ENCODE measurements at regions not wholly inside any gene's neighbourhood (a gene's known extent, or its start where the extent isn't known, plus 50 kb on each side); places are given as distances from the start of the nearest gene placed in this dataset.
"Not testable (repeated sequence)": the region's sequence is repeated elsewhere in the genome, so short reads cannot be mapped to it uniquely, and the experiment has no call there.

DNA sequence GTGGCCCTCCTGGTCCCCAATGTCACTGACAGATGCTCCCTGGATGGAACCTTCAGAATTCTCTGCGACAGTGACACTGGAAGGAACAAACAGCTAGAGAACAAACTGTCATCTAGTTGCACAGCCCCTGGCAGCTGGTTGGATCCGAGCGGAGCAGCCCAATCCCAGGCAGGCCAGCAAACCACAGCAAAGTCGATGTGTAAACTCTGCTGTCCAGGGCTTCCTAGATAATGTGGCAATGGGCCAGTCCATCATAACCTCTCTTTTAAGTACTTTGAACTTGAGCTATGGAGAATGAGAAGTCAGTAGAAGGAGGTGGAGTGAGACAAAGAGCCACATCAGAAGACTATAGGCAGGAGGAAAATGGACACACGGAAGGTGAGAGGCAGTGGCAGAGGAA, 323.0 kb downstream of the CBLN1 start:
- no peak overlapping the region for H3K27ac Mint-ChIP-seq
- H3K4me3 Mint-ChIP-seq = no peak overlapping the region
- no peaks in the 10 kb centered on the region for H3K27me3 Mint-ChIP-seq
- peaks cover 6% of the 10 kb centered on the region for H3K9me3 Mint-ChIP-seq
- no peaks in the 10 kb centered on the region for H3K36me3 Mint-ChIP-seq (ENCODE audit: low read depth)
- no peak for ATAC-seq (replicated peaks)
- H3K4me1 Mint-ChIP-seq = no peaks in the 10 kb centered on the region

GRCh38 chr16:48956620-48957019, 325.0 kb downstream of the CBLN1 start:
- no peak overlapping the region for H3K27ac Mint-ChIP-seq
- H3K4me1 Mint-ChIP-seq = no peaks in the 10 kb centered on the region
- H3K4me3 Mint-ChIP-seq = no peak overlapping the region
- no peak for ATAC-seq (replicated peaks)
- H3K27me3 Mint-ChIP-seq = no peaks in the 10 kb centered on the region
- no peaks in the 10 kb centered on the region for H3K36me3 Mint-ChIP-seq (ENCODE audit: low read depth)
- peaks cover 6% of the 10 kb centered on the region for H3K9me3 Mint-ChIP-seq

DNA sequence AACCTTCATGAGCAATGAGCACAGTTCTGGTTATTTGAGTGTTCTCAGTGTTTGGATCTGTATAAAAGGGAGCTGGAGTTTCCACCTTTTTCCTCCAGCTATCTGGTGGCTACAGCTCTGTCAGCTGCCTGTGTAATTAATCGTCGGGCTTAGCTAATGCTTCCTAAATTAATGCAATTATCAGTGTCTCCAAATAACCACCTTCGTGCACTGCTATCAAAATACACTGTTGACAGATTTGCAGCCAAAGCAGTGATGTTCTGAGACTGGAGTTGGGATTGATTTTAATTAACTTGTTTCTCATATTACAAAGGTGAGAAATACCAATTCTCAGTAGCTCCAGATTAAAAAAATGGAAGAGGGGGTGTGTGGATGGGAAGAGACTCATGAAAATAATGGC, 325.8 kb downstream of the CBLN1 start:
- no peaks in the 10 kb centered on the region for H3K27me3 Mint-ChIP-seq
- H3K4me3 Mint-ChIP-seq = no peak overlapping the region
- no peaks in the 10 kb centered on the region for H3K36me3 Mint-ChIP-seq (ENCODE audit: low read depth)
- ATAC-seq (replicated peaks) = no peak
- H3K4me1 Mint-ChIP-seq = no peaks in the 10 kb centered on the region
- peaks cover 1% of the 10 kb centered on the region for H3K9me3 Mint-ChIP-seq
- H3K27ac Mint-ChIP-seq = no peak overlapping the region

GRCh38 chr16:48951621-48952125, 330.0 kb downstream of the CBLN1 start:
- H3K36me3 Mint-ChIP-seq (ENCODE audit: low read depth); H3K27ac Mint-ChIP-seq; H3K27me3 Mint-ChIP-seq; H3K4me3 Mint-ChIP-seq; H3K9me3 Mint-ChIP-seq; ATAC-seq (replicated peaks); H3K4me1 Mint-ChIP-seq: not testable (repeated sequence)

DNA sequence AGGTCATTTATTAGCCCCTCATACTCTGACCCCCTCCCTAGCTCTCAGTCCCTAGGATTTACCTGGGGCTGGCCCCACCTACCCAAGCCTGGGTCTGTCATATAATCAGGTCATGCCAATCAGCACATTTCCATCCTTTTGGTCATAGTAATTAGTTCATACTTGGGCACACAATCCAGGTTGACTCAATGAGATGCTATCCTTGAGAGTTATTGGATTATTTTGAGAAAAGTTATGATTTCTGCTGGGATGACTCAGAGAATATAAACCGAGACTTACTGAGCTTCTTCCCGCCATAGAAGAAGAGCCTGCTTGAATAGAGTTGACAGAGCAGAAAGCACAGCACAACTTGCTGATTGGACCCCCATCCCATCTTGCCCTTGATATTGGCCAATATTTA, 331.5 kb downstream of the CBLN1 start:
- peaks cover 10% of the 10 kb centered on the region for H3K9me3 Mint-ChIP-seq
- H3K4me1 Mint-ChIP-seq = no peaks in the 10 kb centered on the region
- no peaks in the 10 kb centered on the region for H3K36me3 Mint-ChIP-seq (ENCODE audit: low read depth)
- no peaks in the 10 kb centered on the region for H3K27me3 Mint-ChIP-seq
- no peak overlapping the region for H3K4me3 Mint-ChIP-seq
- H3K27ac Mint-ChIP-seq = no peak overlapping the region
- ATAC-seq (replicated peaks) = no peak

GRCh38 chr16:48949636-48950035, 332.0 kb downstream of the CBLN1 start:
- Mint-ChIP-seq H3K27ac (no peak overlapping the region), H3K4me3 (no peak overlapping the region), H3K4me1 (no peaks in the 10 kb centered on the region), H3K9me3 (peaks cover 11% of the 10 kb centered on the region), H3K27me3 (no peaks in the 10 kb centered on the region), H3K36me3 (ENCODE audit: low read depth) (no peaks in the 10 kb centered on the region)
- no peak for ATAC-seq (replicated peaks)

GRCh38 chr16:48948911-48949310, 332.7 kb downstream of the CBLN1 start:
- Mint-ChIP-seq H3K4me1 (no peaks in the 10 kb centered on the region), H3K36me3 (ENCODE audit: low read depth) (no peaks in the 10 kb centered on the region), H3K4me3 (no peak overlapping the region), H3K9me3 (peaks cover 14% of the 10 kb centered on the region), H3K27me3 (no peaks in the 10 kb centered on the region), H3K27ac (no peak overlapping the region)
- ATAC-seq (replicated peaks) = no peak

DNA sequence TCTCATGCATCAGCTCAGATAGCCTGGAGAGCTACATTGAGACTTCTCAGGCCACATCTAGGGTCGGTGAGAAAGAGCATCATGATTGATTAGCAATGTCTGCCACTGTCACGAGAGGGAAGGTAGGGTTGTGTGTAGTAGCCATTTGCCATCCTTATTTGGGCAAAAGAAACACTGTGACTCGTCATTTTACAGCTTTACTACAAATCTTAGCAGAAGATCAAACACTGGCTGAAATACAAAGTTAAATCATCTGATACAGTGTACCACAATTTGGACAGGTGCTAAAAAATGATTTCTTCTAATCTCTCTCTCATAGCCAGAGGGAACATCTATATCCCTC, 334.3 kb downstream of the CBLN1 start:
- Mint-ChIP-seq H3K9me3 (peaks cover 14% of the 10 kb centered on the region), H3K27ac (no peak overlapping the region), H3K4me3 (no peak overlapping the region), H3K27me3 (no peaks in the 10 kb centered on the region), H3K4me1 (no peaks in the 10 kb centered on the region), H3K36me3 (ENCODE audit: low read depth) (no peaks in the 10 kb centered on the region)
- ATAC-seq (replicated peaks) = no peak

GRCh38 chr16:48946686-48947370, 334.8 kb downstream of the CBLN1 start:
- no peak for ATAC-seq (replicated peaks)
- Mint-ChIP-seq H3K4me3 (no peak overlapping the region), H3K27ac (no peak overlapping the region), H3K36me3 (ENCODE audit: low read depth) (no peaks in the 10 kb centered on the region), H3K27me3 (no peaks in the 10 kb centered on the region), H3K9me3 (peaks cover 14% of the 10 kb centered on the region), H3K4me1 (no peaks in the 10 kb centered on the region)

- no peaks in the 10 kb centered on the region for H3K4me1 Mint-ChIP-seq
- no peaks in the 10 kb centered on the region for H3K27me3 Mint-ChIP-seq
- H3K9me3 Mint-ChIP-seq = peaks cover 11% of the 10 kb centered on the region
- ATAC-seq (replicated peaks) = no peak
- H3K36me3 Mint-ChIP-seq (ENCODE audit: low read depth) = no peaks in the 10 kb centered on the region
- no peak overlapping the region for H3K4me3 Mint-ChIP-seq
- no peak overlapping the region for H3K27ac Mint-ChIP-seq
Observed at GRCh38 chr16:48942996-48943395, 333.0 kb upstream of the N4BP1 start.

GRCh38 chr16:48936811-48937210, 326.8 kb upstream of the N4BP1 start:
- H3K27ac Mint-ChIP-seq = no peak overlapping the region
- no peaks in the 10 kb centered on the region for H3K36me3 Mint-ChIP-seq (ENCODE audit: low read depth)
- H3K9me3 Mint-ChIP-seq = no peaks in the 10 kb centered on the region
- no peaks in the 10 kb centered on the region for H3K4me1 Mint-ChIP-seq
- H3K4me3 Mint-ChIP-seq = no peak overlapping the region
- no peak for ATAC-seq (replicated peaks)
- H3K27me3 Mint-ChIP-seq = no peaks in the 10 kb centered on the region

- no peak overlapping the region for H3K4me3 Mint-ChIP-seq
- H3K36me3 Mint-ChIP-seq (ENCODE audit: low read depth) = no peaks in the 10 kb centered on the region
- no peak overlapping the region for H3K27ac Mint-ChIP-seq
- peaks cover 7% of the 10 kb centered on the region for H3K9me3 Mint-ChIP-seq
- H3K27me3 Mint-ChIP-seq = no peaks in the 10 kb centered on the region
- no peak for ATAC-seq (replicated peaks)
- H3K4me1 Mint-ChIP-seq = no peaks in the 10 kb centered on the region
Observed at GRCh38 chr16:48932216-48932855, 322.4 kb upstream of the N4BP1 start.

- H3K9me3 Mint-ChIP-seq = peaks cover 13% of the 10 kb centered on the region
- H3K27me3 Mint-ChIP-seq = no peaks in the 10 kb centered on the region
- no peak overlapping the region for H3K4me3 Mint-ChIP-seq
- no peak for ATAC-seq (replicated peaks)
- H3K36me3 Mint-ChIP-seq (ENCODE audit: low read depth) = no peaks in the 10 kb centered on the region
- no peaks in the 10 kb centered on the region for H3K4me1 Mint-ChIP-seq
- H3K27ac Mint-ChIP-seq = no peak overlapping the region
Observed at GRCh38 chr16:48930951-48931553, 321.1 kb upstream of the N4BP1 start.

DNA sequence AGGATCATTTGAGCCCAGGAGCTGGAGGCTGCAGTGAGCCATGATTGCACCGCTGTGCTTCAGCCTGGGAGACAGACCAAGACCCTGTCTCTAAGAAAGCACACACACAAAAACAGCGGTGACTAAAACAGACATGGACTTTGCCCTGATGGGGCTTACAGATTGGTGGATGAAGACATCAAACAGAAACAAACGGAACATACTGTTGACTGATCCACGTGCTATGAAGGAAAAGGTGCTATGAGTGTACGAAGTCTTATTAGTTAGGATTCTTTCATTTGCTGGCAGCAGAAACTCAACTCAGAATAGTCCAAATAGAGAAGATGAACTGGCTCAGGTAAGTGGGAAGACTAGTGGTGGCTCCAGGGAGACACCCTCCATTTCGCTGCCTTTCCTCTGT, 309.8 kb upstream of the N4BP1 start:
- no peaks in the 10 kb centered on the region for H3K36me3 Mint-ChIP-seq (ENCODE audit: low read depth)
- H3K27me3 Mint-ChIP-seq = no peaks in the 10 kb centered on the region
- no peak overlapping the region for H3K27ac Mint-ChIP-seq
- peaks cover 16% of the 10 kb centered on the region for H3K9me3 Mint-ChIP-seq
- ATAC-seq (replicated peaks) = no peak
- H3K4me1 Mint-ChIP-seq = no peaks in the 10 kb centered on the region
- no peak overlapping the region for H3K4me3 Mint-ChIP-seq

- no peak for ATAC-seq (replicated peaks)
- Mint-ChIP-seq H3K27ac (no peak overlapping the region), H3K9me3 (peaks cover 16% of the 10 kb centered on the region)
Observed at GRCh38 chr16:48918520-48919258, 308.7 kb upstream of the N4BP1 start.

More at GRCh38 chr16:48918520-48919258, 308.7 kb upstream of the N4BP1 start:
- Mint-ChIP-seq H3K4me1 (no peaks in the 10 kb centered on the region), H3K27me3 (no peaks in the 10 kb centered on the region), H3K36me3 (ENCODE audit: low read depth) (no peaks in the 10 kb centered on the region), H3K4me3 (no peak overlapping the region)
